GM18517 (cell line): ENCODE measurements at regions not wholly inside any gene's neighbourhood (a gene's known extent, or its start where the extent isn't known, plus 50 kb on each side); places are given as distances from the start of the nearest gene placed in this dataset.
"Not testable (repeated sequence)": the region's sequence is repeated elsewhere in the genome, so short reads cannot be mapped to it uniquely, and the experiment has no call there.

ENCODE experiments used
- ATAC-seq: cut with Tn5 transposase; IDR thresholded peaks from one replicate; pipeline ENCODE4 v1.9.1; 2021; ENCODE audit warnings: mild to moderate bottlenecking, moderate library complexity; ENCODE audit not compliant: unreplicated experiment

DNA sequence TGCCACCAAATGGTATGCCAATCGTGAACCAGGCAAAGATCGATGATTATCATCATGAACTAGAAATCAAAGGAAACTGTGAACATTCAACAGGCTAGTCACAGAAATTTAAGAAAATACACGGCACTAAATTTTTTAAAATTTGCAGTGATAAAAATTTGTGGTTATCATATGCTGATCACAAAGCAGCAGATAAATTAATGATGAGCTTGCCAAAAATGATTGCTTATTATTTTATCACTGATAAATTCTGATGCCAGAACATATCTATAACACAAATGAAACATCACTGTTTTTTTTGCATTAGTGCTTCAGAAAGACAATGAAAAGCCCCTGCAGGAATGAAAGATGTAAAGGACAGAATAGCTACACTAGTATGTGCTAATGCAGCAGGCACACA is 1413.2 kb upstream of the MAP3K7 start:
- no peak for ATAC-seq

DNA sequence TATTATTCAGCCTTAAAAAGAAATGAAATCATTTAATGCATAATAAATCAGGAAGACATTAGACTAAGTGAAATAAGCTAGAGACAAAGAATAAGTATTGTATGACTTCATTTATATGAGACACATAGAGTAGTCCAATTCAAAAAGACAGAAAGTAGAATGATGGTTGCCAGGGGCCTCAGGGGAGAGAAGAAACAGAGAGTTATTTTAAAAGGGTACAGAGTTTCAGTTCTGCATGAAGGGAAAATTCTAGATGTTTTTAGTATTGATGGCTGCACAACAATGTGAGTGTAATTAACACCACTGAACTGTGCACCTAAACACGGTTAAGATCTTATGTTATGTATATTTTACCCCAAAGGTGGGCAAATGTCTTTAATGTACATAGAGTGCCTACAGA is 1407.9 kb upstream of the MAP3K7 start:
- ATAC-seq: no peak

DNA sequence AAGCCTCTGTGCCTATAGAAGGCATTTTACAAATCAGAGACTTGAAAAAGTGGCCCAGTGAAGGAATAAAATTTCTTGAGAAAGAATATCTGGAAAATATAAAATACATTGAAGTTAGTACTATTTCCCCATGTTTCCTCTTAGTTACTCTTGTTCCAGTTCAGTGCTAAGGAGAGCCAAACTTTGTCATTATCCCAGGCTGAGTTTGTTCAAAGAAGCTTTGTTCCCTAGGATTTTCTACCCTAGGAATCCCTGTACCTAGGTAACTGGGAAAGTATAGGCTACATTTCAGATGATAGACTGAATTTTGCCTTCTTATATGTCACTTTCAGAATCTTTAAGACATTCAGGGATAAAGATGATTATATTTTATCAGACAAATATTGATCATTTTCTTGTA is 1395.7 kb upstream of the MAP3K7 start:
- no peak for ATAC-seq

DNA sequence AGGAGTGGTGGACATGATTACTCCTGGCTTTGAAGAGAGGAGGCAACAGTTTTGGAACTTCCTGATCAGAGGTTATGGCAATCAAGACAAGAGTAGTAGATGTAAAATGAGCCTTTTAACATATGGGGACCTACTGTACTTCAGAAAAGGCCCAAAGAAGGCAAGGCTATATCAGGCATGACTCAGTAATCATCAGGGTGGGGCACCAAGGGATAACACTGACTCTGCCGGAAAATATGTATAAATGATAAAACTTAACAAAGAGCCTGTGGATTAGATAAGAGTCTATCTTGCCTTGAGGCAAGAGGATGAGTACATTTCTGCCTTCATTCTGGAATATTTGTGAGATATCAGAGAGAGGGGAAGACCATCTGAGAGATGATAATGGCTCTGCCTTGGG is 1389.9 kb upstream of the MAP3K7 start:
- no peak for ATAC-seq

DNA sequence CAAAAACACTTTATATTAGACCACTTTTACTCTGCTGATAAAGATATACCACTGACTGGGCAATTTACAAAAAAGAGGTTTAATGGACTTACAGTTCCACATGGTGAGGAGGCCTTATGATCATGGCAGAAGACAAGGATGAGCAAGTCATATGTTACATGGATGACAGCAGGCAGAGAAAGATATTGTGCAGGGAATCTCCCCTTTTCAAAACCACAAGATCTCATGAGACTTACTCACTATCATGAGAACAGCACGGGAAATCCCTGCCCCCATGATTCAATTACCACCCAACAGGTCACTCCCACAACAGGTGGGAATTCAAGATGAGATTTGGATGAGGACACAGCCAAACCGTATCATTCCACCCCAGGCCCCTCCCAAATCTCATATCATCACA is 1383.8 kb upstream of the MAP3K7 start:
- no peak for ATAC-seq

DNA sequence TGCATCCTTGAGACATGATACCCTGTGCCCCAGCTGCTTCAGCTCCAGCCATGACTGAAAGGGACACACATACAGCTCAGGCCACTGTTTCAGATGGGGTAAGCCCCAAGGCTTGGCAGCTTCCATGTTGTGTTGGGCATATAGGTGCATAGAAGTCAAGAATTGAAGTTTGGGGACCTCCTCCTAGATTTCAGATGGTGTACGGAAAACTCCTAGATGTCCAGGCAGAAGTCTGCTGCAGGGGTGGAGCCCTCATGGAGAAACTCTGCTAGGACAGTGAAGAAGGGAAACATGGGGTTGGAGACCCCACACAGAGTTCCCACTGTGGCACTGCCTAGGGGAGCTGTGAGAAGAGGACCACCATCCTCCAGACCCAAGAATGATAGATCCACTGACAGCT is 1379.0 kb upstream of the MAP3K7 start:
- ATAC-seq: no peak

DNA sequence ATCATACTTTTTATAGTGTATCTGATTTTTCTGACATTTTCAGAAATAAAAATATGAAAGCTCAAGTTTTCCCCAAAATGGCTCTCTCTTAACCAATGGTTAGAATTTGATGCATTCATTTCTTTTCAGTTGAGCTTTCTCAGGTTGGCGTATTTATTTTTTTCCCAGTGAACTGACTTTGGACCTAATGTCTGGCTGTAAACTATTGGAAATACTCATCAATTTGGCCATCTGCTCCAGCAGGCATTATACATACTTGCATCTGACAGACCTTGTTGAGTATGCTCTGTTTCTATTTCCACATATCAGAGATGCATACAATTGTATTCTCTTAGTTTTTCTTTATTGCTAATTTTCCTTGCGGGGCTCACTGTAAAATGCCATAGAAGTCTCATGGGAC is 1374.8 kb upstream of the MAP3K7 start:
- no peak for ATAC-seq

DNA sequence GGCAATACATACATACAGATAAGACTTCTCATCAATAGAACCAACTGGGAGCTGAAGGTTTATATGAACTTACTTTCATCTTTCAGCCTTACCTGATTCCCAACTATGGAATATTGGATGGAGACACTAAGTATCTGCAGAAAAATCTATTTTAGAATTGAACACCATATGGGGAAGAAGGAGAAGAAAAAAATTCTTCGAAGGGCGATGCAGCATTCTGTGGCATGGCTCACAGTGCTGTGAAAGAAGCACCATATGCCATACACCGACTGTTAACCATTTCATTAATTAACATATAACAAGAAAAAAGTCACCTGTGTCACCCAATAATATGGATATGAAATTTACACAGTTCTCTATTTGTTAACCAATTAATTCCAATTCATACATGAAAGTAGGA is 1374.4 kb upstream of the MAP3K7 start:
- no peak for ATAC-seq

DNA sequence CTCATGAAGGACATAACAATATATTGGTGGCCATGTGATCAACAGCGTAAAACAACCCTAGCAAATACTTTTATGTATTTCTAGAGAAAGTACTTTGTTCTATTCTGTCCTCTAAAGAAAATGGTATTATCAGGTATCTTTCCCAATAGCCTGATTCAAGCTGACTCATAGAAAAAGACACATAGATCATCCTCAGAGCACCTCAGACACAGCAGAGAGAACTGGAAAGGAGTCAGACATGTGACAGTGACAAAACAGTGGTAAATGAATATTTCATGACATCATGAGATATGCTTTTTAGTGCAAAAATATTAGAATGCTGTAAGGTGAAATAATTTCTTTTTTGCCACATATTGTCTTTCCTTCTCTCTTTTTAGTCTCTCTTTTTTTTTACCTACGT is 1355.0 kb upstream of the MAP3K7 start:
- ATAC-seq: no peak

DNA sequence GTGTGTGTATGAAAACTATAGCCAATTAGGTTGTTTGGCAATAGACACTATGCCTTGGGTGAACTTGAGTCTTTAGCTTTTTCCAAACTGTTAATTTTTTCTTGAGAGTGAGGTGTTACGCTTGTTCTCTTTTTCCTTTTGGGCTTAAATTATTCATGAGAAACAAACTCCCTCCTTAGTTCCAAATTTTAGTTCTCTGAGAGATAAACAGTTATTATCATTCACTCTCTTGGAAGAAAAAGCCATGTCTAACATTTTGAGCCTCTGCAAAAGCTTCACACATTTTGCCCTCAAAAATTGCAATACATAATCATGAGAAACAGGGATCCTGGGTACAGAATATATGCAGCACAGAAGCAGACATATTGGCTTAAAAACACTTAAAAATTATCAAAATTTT is 1353.9 kb upstream of the MAP3K7 start:
- no peak for ATAC-seq

DNA sequence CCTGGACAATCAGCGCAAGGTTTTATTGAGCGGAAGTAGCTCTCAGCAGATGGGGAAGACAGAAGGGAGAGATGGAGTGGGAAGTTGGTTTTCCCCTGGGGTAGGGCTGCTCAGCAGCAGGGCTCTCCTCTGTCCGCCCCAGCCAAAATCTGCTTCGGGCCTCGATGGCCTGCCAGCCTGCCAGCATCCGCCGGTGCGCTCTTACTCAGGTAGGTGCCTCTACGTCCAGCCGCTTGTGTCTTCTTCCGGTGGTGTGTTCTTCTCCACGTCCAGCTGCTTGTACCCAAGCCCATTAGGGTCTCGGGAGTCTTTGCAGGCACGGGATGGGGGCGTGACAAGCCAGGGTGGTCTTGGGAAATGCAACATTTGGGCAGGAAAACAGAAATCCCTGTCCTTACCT is 1340.0 kb upstream of the MAP3K7 start:
- no peak for ATAC-seq

DNA sequence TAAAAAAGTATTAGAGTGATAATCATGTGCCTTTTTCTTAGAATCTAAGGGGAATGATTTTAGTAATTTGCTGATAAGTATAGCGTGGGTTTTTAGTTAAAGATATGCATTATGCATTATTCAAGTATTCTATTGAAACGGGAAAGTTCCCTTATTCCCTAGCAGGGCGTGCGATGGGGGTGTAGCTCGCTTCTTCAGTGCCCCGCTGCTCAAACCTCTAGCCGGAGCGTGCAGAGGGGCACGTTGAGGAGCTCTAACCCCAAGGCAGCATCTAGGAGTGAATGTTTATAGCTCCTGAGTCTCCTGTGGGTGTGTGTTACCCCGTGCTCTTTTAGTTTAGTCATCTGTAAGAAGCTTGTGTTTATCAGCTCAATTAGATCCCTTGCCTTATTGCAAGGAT is 1339.5 kb upstream of the MAP3K7 start:
- no peak for ATAC-seq

DNA sequence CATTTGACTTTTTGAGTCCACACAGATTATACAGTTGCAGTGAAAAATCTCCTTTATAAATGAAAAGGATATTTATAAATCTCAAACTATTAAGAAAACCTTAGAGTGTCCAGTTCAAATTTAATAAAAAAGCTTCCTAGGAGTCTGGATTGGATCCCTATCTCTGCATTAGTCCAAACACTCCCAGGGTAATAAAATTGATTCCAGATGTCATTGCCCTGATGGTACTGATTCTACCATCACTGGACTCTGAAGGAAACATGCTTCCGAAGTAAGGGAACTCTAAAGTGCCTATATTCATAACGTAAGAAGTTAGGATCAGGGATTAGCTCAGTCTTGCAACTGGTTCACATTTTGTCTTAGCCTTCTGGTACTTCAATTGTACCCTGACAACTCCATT is 1325.1 kb upstream of the MAP3K7 start:
- no peak for ATAC-seq

DNA sequence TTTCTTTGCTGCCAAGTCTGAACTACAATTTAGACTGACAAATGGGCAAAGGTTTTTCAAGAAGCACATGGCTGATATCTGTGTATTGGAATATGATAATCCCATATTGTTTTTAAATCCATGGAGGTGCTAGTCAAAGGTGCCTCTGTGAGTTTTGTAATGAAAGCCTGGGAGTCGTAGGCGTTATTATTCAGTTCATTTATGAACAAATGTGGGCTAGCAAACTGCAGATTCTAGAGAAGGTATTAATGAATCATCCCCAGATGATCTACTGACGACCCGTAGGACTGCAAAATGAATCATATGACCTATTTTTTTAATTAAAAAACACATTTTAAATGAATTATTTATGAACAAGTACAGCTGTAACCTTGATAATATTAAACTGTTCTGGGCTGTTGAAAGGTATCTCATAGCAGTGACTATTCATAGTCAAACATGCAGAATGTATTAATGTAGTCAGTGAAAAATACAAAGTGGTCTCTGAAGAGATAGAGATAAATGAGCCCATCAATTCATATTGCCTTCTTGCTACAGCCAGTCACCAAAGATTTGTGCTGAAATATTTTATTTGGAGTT is 1317.8 kb upstream of the MAP3K7 start:
- ATAC-seq: no peak

DNA sequence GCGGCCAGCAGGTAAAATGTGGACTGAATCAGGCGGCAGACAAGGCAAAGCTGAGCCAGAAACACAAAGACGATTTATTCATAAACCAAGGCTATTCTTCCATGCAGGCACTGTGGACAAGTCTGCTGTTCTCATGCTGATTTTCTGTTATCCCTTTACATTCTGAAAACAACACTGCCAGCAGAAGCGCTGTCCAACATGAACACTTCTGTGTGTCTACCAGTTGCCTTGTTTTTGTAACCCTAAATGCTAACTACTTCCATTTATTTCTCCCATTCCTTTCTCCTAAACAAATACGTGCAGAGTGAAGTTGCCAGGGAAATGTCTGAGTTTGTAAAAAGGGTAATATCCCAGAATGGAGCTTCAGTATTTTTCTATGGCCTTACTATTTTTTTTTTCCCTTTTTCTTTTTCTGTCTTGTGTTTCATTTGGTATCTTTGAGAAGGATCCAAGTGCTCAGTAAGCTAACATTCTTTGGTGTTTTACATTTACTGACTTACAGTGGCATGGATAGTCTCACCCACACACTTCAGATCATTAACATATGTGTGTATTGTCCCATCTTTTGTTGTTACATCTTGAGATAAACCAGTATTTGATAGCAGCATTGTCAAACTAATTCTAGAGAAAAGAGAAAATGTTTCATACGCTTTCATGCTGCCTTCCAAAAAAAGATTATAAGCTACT is 1308.9 kb upstream of the MAP3K7 start:
- ATAC-seq: no peak

DNA sequence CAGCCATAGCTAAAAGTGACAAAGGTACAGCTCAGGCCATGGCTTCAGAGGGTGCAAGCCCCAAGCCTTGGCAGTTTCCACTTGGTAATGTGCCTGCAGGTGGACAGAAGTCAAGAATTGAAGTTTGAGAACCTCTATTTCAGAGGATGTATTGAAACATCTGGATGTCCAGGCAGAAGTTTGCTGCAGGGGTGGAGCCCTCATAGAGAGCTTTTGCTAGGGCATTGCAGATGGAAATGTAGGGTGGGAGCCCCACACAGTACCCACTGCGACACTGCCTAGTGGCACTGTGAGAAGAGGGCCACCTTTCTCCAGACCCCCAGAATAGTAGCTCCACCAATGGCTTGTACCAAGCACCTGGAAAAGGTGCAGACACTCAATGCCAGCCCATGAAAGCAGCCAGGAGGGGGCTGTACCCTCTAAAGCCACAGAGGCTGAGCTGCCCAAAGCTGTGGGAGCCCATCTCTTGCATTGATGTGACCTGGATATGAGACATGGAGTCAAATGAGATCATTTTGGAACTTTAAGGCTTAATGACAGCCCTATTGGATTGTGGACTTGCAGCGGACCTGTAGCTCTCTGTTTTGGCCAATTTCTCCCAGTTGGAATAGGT is 1299.4 kb upstream of the MAP3K7 start:
- no peak for ATAC-seq

DNA sequence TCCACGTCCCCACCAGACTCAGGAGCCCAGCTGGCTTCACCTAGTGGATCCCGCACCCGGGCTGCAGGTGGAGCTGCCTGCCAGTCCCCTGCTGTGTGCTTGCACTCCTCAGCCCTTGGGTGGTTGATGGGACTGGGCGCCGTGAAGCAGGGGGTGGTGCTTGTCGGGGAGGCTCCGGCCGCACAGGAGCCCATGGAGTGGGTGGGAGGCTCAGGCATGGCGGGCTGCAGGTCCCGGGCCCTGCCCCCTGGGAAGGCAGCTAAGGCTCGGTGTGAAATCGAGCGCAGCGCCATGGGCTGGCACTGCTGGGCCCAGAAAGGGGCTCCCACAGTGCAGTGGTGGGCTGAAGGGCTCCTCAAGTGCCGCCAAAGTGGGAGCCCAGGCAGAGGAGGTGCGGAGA is 1294.9 kb upstream of the MAP3K7 start:
- ATAC-seq: not testable (repeated sequence)

DNA sequence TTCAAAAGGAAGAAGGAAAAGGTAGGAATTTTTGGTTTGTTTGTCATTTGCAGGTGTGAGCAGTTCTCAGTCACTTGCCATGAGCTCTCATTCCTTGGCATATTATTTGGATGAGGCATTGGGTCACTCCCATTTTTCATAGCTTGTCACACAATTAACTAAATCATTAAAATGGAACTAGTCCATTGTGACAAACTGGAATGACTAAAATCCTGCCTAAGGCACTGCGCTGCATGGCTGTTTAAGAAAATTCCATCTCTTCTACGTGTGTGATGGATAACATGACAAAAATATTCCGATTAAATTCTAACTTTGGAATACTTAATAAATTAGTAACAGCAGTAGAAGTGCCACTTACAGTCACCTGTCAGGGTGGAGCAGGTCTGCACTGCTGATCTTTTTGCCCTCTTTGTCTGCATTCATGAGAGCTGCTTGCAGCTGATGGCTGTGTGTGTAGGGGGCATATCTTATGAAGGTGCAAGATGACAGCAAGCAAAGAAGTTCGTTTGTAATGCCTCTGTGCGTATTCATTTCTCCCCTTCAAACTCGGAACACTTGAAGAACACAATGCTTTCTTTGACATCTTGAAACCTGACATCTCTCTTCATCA is 1292.6 kb upstream of the MAP3K7 start:
- no peak for ATAC-seq

DNA sequence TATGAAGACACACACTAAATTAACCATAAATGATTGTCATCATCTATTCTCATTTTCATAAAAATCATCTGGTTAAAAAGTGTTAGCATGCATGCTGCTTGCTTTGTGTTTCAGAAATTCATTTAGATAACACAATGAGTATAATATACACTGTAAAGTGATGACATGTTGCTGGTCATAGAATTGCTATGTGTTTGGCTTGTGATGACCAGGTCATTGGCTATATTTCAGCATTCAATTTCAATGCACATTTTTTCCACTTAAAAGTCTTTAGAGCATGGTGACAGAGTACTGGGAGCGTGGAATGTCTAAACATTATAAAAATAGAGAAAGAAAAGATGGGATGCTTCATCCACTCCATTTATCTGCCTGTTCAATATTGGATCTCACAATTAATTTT is 1291.1 kb upstream of the MAP3K7 start:
- no peak for ATAC-seq

DNA sequence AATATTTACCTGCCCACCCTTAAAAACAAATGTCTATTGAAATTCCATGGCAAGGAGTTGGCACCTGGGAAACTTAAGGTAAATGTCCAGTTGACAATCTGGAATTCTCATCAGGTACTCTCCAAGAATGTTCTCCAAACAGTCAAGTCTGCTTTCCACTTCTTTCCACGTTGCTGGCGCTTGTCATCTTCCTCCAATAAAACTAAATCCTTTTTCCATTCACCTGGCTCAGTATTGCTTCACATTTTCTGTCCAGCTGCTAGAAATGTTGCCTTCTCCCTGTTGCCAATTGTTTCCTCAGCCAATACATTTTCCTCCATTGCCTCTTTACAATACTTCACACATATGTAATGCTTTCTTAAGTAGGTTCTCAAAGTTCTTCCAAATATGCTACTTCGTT is 1288.1 kb upstream of the MAP3K7 start:
- ATAC-seq: no peak

DNA sequence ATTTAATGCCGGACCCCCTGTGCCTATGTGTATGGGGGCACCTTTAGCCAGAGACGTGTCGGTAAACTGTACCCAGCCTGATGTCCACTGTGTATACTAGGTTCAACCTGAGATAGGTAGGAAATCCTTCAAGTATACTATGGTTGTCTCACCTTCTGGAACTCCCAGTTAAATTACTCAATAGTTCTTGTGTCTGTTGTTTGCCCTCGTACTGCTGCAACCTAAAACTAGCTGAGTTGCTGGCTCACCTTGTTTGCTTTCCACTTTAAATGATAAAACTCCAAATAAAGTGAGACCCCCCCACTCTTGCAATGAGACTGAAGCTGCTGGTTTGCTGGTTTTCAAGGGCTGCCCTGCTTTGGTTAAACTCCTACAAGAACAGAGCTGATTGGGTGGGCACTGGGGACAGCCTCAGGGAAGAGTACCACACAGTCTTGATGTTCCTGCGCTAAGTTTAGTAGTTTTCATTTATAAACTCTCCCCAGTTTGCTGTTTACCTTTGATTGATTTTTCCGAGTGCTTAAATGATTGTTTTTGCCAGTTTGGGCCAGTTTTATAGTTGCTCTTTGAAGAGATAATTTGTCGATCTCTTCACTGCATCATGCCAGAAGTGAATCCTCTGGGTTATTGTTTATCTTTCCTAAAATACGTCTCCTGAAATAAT is 1281.8 kb upstream of the MAP3K7 start:
- no peak for ATAC-seq

DNA sequence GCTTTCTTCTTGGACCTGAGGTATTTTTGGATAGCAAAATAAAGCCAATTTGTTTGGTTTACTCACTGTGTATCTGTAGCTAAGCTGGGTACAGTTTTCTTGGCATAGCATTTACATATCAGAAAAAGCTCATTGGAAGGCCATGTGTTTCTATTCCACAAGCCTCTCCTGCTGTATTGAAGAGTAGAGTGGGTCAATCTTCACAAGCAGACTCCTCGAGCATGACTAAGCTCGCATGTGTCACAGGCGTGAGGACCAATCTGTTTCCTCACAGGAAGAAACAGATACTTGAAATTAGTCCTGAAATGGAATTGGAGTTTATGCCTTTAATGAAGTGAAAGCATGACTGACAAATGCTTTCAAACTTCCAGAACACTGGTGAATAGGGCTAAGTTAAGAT is 1279.0 kb upstream of the MAP3K7 start:
- no peak for ATAC-seq
